ENCODE measurements at regions not wholly inside any gene's neighbourhood (a gene's known extent, or its start where the extent isn't known, plus 50 kb on each side); places are given as distances from the start of the nearest gene placed in this dataset.

DNA sequence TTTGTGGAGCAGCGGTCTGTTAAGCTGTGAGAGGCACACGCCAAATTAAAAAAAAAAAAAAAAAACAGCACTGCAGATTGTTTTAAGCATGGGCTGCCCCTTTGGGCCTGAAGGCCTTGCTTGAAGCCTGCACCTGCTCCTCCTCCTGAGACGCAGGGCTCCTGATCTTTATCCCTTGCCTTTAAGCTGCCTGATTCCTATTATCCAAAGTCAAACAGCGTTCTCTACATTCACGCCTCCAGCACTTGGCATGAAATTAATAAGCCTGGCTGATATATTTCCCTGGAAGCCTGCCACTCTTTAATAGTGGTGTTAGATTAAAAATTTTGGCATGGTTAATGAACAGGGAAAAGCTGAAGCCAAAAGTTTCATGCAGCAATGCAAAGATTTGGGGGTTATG, 163.9 kb downstream of the FAXC start:
- TF ChIP-seq POLR2A (IDR thresholded peaks at IDR 0.05), result no peak
- TF ChIP-seq, protein P1, sequence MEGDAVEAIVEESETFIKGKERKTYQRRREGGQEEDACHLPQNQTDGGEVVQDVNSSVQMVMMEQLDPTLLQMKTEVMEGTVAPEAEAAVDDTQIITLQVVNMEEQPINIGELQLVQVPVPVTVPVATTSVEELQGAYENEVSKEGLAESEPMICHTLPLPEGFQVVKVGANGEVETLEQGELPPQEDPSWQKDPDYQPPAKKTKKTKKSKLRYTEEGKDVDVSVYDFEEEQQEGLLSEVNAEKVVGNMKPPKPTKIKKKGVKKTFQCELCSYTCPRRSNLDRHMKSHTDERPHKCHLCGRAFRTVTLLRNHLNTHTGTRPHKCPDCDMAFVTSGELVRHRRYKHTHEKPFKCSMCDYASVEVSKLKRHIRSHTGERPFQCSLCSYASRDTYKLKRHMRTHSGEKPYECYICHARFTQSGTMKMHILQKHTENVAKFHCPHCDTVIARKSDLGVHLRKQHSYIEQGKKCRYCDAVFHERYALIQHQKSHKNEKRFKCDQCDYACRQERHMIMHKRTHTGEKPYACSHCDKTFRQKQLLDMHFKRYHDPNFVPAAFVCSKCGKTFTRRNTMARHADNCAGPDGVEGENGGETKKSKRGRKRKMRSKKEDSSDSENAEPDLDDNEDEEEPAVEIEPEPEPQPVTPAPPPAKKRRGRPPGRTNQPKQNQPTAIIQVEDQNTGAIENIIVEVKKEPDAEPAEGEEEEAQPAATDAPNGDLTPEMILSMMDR (IDR thresholded peaks at IDR 0.05), result no peak

Measured in adrenal gland (tissue), 5 donors.